ENCODE measurements at regions not wholly inside any gene's neighbourhood (a gene's known extent, or its start where the extent isn't known, plus 50 kb on each side); places are given as distances from the start of the nearest gene placed in this dataset.
A peak's percentile ranks its signal among the peaks of the same experiment; 100 is the strongest.
"Not testable (repeated sequence)": the region's sequence is repeated elsewhere in the genome, so short reads cannot be mapped to it uniquely, and the experiment has no call there.

GRCh38 chr4:86482306-86483172 lies 111.6 kb upstream of the PTPN13 start:
- no peak for DNase-seq

GRCh38 chr4:86483173-86483490 lies 111.0 kb upstream of the PTPN13 start:
- no peak for DNase-seq

- no peak for DNase-seq
Measured at GRCh38 chr4:86483773-86484172, 110.3 kb upstream of the PTPN13 start.

- DNase-seq, result no peak
Measured at GRCh38 chr4:86484241-86484640, 109.9 kb upstream of the PTPN13 start.

- DNase-seq, result no peak
Measured at GRCh38 chr4:86487738-86488348, 106.3 kb upstream of the PTPN13 start.

- DNase-seq, result no peak
Measured at GRCh38 chr4:86493460-86493859, 100.7 kb upstream of the PTPN13 start.

GRCh38 chr4:86496094-86497080 lies 97.7 kb upstream of the PTPN13 start:
- peak in 1 of 2 experiments; percentile 40 for DNase-seq

GRCh38 chr4:86497131-86497530 lies 97.0 kb upstream of the PTPN13 start:
- DNase-seq, result peak in 1 of 2 experiments; percentile 2

- DNase-seq, result peak; percentile 19 to 33
Measured at GRCh38 chr4:86497980-86498862, 95.9 kb upstream of the PTPN13 start.

GRCh38 chr4:86498863-86499166 lies 95.3 kb upstream of the PTPN13 start:
- DNase-seq, result no peak

GRCh38 chr4:86500527-86500926 lies 93.6 kb upstream of the PTPN13 start:
- no peak for DNase-seq

- no peak for DNase-seq
Measured at GRCh38 chr4:86502081-86502480, 92.0 kb upstream of the PTPN13 start.

GRCh38 chr4:86506591-86506990 lies 87.5 kb upstream of the PTPN13 start:
- no peak for DNase-seq

- DNase-seq, result no peak
Measured at GRCh38 chr4:86508436-86508835, 85.7 kb upstream of the PTPN13 start.

- DNase-seq, result no peak
Measured at GRCh38 chr4:86511590-86511989, 82.5 kb upstream of the PTPN13 start.

- no peak for DNase-seq
Measured at GRCh38 chr4:86512631-86513030, 81.5 kb upstream of the PTPN13 start.

GRCh38 chr4:86515963-86516362 lies 78.2 kb upstream of the PTPN13 start:
- not testable (repeated sequence) for DNase-seq

- DNase-seq, result no peak
Measured at GRCh38 chr4:86521373-86521969, 72.6 kb upstream of the PTPN13 start.

- DNase-seq, result no peak
Measured at GRCh38 chr4:86522349-86522748, 71.8 kb upstream of the PTPN13 start.

GRCh38 chr4:86523333-86523732 lies 70.8 kb upstream of the PTPN13 start:
- no peak for DNase-seq

GRCh38 chr4:86527713-86528112 lies 66.4 kb upstream of the PTPN13 start:
- not testable (repeated sequence) for DNase-seq

- DNase-seq, result no peak
Measured at GRCh38 chr4:86529436-86529835, 64.7 kb upstream of the PTPN13 start.
